CD8-positive, alpha-beta memory T cell (primary cell): ENCODE measurements at regions not wholly inside any gene's neighbourhood (a gene's known extent, or its start where the extent isn't known, plus 50 kb on each side); places are given as distances from the start of the nearest gene placed in this dataset.

ENCODE experiments used
- CTCF ChIA-PET: fragments of 350-600 bp; sonication (Branson Sonifier 250); formaldehyde crosslinking; loops from one replicate; lab custom pipeline; 2021; ENCODE audit warnings: antibody characterized with exemption; lab: Charles Lee
- POLR2A ChIA-PET: fragments of 350-600 bp; sonication (Branson Sonifier 250); formaldehyde crosslinking; loops from one replicate; lab custom pipeline; 2021; ENCODE audit warnings: antibody characterized with exemption; lab: Charles Lee
- DNase-seq, 5 donors: peaks; one replicate each; pipeline versions ENCODE4 v3.0.0 to v3.0.0-alpha.2; 2020 to 2022; ENCODE audit warnings: mixed read lengths in 1 of 5
- H3K27ac ChIP-seq: one replicate; pipeline ENCODE4 v1.7.0; 2013; ENCODE audit warnings: low read depth, mild to moderate bottlenecking, low read length, moderate library complexity
- H3K27me3 ChIP-seq: 2 replicates; pipeline ENCODE4 v1.7.0; 2013; ENCODE audit warnings: low read length, mild to moderate bottlenecking; ENCODE audit not compliant: insufficient read depth, poor library complexity, severe bottlenecking
- H3K36me3 ChIP-seq: 2 replicates; pipeline ENCODE4 v1.7.0; 2013; ENCODE audit warnings: mild to moderate bottlenecking, low read length, moderate library complexity; ENCODE audit not compliant: insufficient read depth
- H3K4me1 ChIP-seq: 2 replicates; pipeline ENCODE4 v1.7.0; 2013; ENCODE audit warnings: mild to moderate bottlenecking, low read length, moderate library complexity; ENCODE audit not compliant: insufficient read depth
- H3K4me3 ChIP-seq: 2 replicates; pipeline ENCODE4 v1.7.0; 2013; ENCODE audit warnings: mild to moderate bottlenecking, low read length
- H3K9me3 ChIP-seq: 2 replicates; pipeline ENCODE4 v1.7.0; 2013; ENCODE audit warnings: mild to moderate bottlenecking, low read length
- H3K27ac Mint-ChIP-seq, 8 donors: one replicate each; pipeline ENCODE4 v1.8.0; 2020 to 2021; ENCODE audit warnings: mixed read lengths in 8 of 8, mild to moderate bottlenecking in 6 of 8, inconsistent platforms in 3 of 8, moderate library complexity in 3 of 8
- H3K27me3 Mint-ChIP-seq, 2 donors: one replicate each; pipeline ENCODE4 v1.8.0; 2020 to 2021; ENCODE audit warnings: mixed read lengths in 2 of 2, mild to moderate bottlenecking in 1 of 2, moderate library complexity in 1 of 2
- H3K36me3 Mint-ChIP-seq, 3 donors: one replicate each; pipeline ENCODE4 v1.8.0; 2020 to 2021; ENCODE audit warnings: mixed read lengths in 3 of 3, inconsistent platforms in 1 of 3, mild to moderate bottlenecking in 1 of 3
- H3K4me1 Mint-ChIP-seq, 3 donors: one replicate each; pipeline ENCODE4 v1.8.0; 2020 to 2021; ENCODE audit warnings: mixed read lengths in 3 of 3, inconsistent platforms in 1 of 3, mild to moderate bottlenecking in 1 of 3
- H3K4me3 Mint-ChIP-seq, 7 donors: one replicate each; pipeline ENCODE4 v1.8.0; 2020 to 2021; ENCODE audit warnings: mixed read lengths in 7 of 7, mild to moderate bottlenecking in 6 of 7, moderate library complexity in 4 of 7, inconsistent platforms in 2 of 7
- H3K9me3 Mint-ChIP-seq, 5 donors: one replicate each; pipeline ENCODE4 v1.8.0; 2020 to 2022; ENCODE audit warnings: mixed read lengths in 5 of 5, mild to moderate bottlenecking in 3 of 5, moderate library complexity in 2 of 5, inconsistent platforms in 1 of 5

GRCh38 chr5:89996890-89997289 lies 412.7 kb downstream of the CETN3 start:
- CTCF ChIA-PET = no interaction called here
- Histone ChIP-seq H3K36me3 (no peaks in the 10 kb centered on the region), H3K27me3 (no peaks in the 10 kb centered on the region), H3K4me1 (no peaks in the 10 kb centered on the region), H3K9me3 (no peaks in the 10 kb centered on the region), H3K4me3 (no peak overlapping the region), H3K27ac (no peak overlapping the region)
- H3K4me3 Mint-ChIP-seq = no peak overlapping the region
- no peaks in the 10 kb centered on the region for H3K4me1 Mint-ChIP-seq
- no peak overlapping the region for H3K27ac Mint-ChIP-seq
- no peak for DNase-seq
- H3K27me3 Mint-ChIP-seq = no peaks in the 10 kb centered on the region
- peaks cover 0 to 9% (median 2%) of the 10 kb centered on the region in 5 donors for H3K9me3 Mint-ChIP-seq
- POLR2A ChIA-PET = no interaction called here
- no peaks in the 10 kb centered on the region for H3K36me3 Mint-ChIP-seq

GRCh38 chr5:89996335-89996734 lies 413.2 kb downstream of the CETN3 start:
- ChIA-PET CTCF (no interaction called here), POLR2A (no interaction called here)
- Mint-ChIP-seq H3K9me3 (peaks cover 0 to 9% (median 3%) of the 10 kb centered on the region in 5 donors), H3K27ac (no peak overlapping the region), H3K27me3 (no peaks in the 10 kb centered on the region), H3K4me3 (no peak overlapping the region), H3K4me1 (no peaks in the 10 kb centered on the region), H3K36me3 (no peaks in the 10 kb centered on the region)
- Histone ChIP-seq H3K4me1 (no peaks in the 10 kb centered on the region), H3K27ac (no peak overlapping the region), H3K27me3 (no peaks in the 10 kb centered on the region), H3K9me3 (no peaks in the 10 kb centered on the region), H3K4me3 (no peak overlapping the region), H3K36me3 (no peaks in the 10 kb centered on the region)
- no peak for DNase-seq

GRCh38 chr5:89994266-89994665 lies 415.3 kb downstream of the CETN3 start:
- Histone ChIP-seq H3K4me3 (no peak overlapping the region), H3K36me3 (no peaks in the 10 kb centered on the region), H3K27ac (no peak overlapping the region), H3K9me3 (no peaks in the 10 kb centered on the region), H3K27me3 (no peaks in the 10 kb centered on the region), H3K4me1 (no peaks in the 10 kb centered on the region)
- Mint-ChIP-seq H3K4me3 (no peak overlapping the region), H3K27me3 (no peaks in the 10 kb centered on the region), H3K9me3 (peaks cover 0 to 6% (median 3%) of the 10 kb centered on the region in 5 donors), H3K36me3 (no peaks in the 10 kb centered on the region), H3K4me1 (no peaks in the 10 kb centered on the region), H3K27ac (no peak overlapping the region)
- POLR2A ChIA-PET = no interaction called here
- CTCF ChIA-PET = no interaction called here
- DNase-seq = no peak

GRCh38 chr5:89992201-89992600 lies 417.4 kb downstream of the CETN3 start:
- POLR2A ChIA-PET = no interaction called here
- no peaks in the 10 kb centered on the region for H3K27me3 ChIP-seq
- H3K27me3 Mint-ChIP-seq = no peaks in the 10 kb centered on the region
- H3K4me3 ChIP-seq = no peak overlapping the region
- no peaks in the 10 kb centered on the region for H3K4me1 Mint-ChIP-seq
- CTCF ChIA-PET = no interaction called here
- no peaks in the 10 kb centered on the region for H3K36me3 ChIP-seq
- no peaks in the 10 kb centered on the region for H3K4me1 ChIP-seq
- DNase-seq = no peak
- H3K36me3 Mint-ChIP-seq = no peaks in the 10 kb centered on the region
- no peak overlapping the region for H3K27ac ChIP-seq
- no peak overlapping the region for H3K4me3 Mint-ChIP-seq
- H3K9me3 Mint-ChIP-seq = peaks cover 2 to 6% (median 3%) of the 10 kb centered on the region in 5 donors
- no peak overlapping the region for H3K27ac Mint-ChIP-seq
- no peaks in the 10 kb centered on the region for H3K9me3 ChIP-seq

- H3K27ac Mint-ChIP-seq = no peak overlapping the region
- POLR2A ChIA-PET = no interaction called here
- CTCF ChIA-PET = no interaction called here
These were observed 418.0 kb downstream of the CETN3 start for GRCh38 chr5:89991592-89991991.

GRCh38 chr5:89989776-89990175 lies 419.8 kb downstream of the CETN3 start:
- no peaks in the 10 kb centered on the region for H3K27me3 Mint-ChIP-seq
- no peak overlapping the region for H3K4me3 Mint-ChIP-seq
- CTCF ChIA-PET = no interaction called here
- Histone ChIP-seq H3K27ac (no peak overlapping the region), H3K4me1 (no peaks in the 10 kb centered on the region), H3K9me3 (no peaks in the 10 kb centered on the region), H3K27me3 (no peaks in the 10 kb centered on the region), H3K4me3 (no peak overlapping the region), H3K36me3 (no peaks in the 10 kb centered on the region)
- peaks cover 0 to 6% (median 3%) of the 10 kb centered on the region in 5 donors for H3K9me3 Mint-ChIP-seq
- POLR2A ChIA-PET = no interaction called here
- no peaks in the 10 kb centered on the region for H3K36me3 Mint-ChIP-seq
- no peak for DNase-seq
- H3K4me1 Mint-ChIP-seq = no peaks in the 10 kb centered on the region
- H3K27ac Mint-ChIP-seq = no peak overlapping the region

More at GRCh38 chr5:89991592-89991991, 418.0 kb downstream of the CETN3 start:
- no peaks in the 10 kb centered on the region for H3K36me3 Mint-ChIP-seq
- no peak for DNase-seq
- H3K9me3 Mint-ChIP-seq = peaks cover 2 to 6% (median 4%) of the 10 kb centered on the region in 5 donors
- H3K27me3 Mint-ChIP-seq = no peaks in the 10 kb centered on the region
- Histone ChIP-seq H3K9me3 (no peaks in the 10 kb centered on the region), H3K27ac (no peak overlapping the region), H3K4me3 (no peak overlapping the region), H3K4me1 (no peaks in the 10 kb centered on the region), H3K27me3 (no peaks in the 10 kb centered on the region), H3K36me3 (no peaks in the 10 kb centered on the region)
- H3K4me1 Mint-ChIP-seq = no peaks in the 10 kb centered on the region
- no peak overlapping the region for H3K4me3 Mint-ChIP-seq

- no peak overlapping the region for H3K4me3 ChIP-seq
- no peaks in the 10 kb centered on the region for H3K27me3 ChIP-seq
- H3K4me1 Mint-ChIP-seq = no peaks in the 10 kb centered on the region
- no peak overlapping the region for H3K27ac ChIP-seq
- ChIA-PET POLR2A (no interaction called here), CTCF (no interaction called here)
- H3K9me3 Mint-ChIP-seq = peaks cover 0 to 4% (median 3%) of the 10 kb centered on the region in 5 donors
- H3K27me3 Mint-ChIP-seq = no peaks in the 10 kb centered on the region
- H3K36me3 Mint-ChIP-seq = no peaks in the 10 kb centered on the region
- H3K27ac Mint-ChIP-seq = no peak overlapping the region
- H3K4me3 Mint-ChIP-seq = no peak overlapping the region
- H3K4me1 ChIP-seq = no peaks in the 10 kb centered on the region
- H3K36me3 ChIP-seq = no peaks in the 10 kb centered on the region
- DNase-seq = no peak
- no peaks in the 10 kb centered on the region for H3K9me3 ChIP-seq
These were observed 420.4 kb downstream of the CETN3 start for GRCh38 chr5:89988998-89989655.

GRCh38 chr5:89988129-89988810 lies 421.3 kb downstream of the CETN3 start:
- Mint-ChIP-seq H3K27me3 (no peaks in the 10 kb centered on the region), H3K4me1 (no peaks in the 10 kb centered on the region), H3K36me3 (no peaks in the 10 kb centered on the region), H3K9me3 (peaks cover 0 to 4% (median 3%) of the 10 kb centered on the region in 5 donors), H3K27ac (no peak overlapping the region), H3K4me3 (no peak overlapping the region)
- H3K9me3 ChIP-seq = no peaks in the 10 kb centered on the region
- no peak for DNase-seq
- no peaks in the 10 kb centered on the region for H3K4me1 ChIP-seq
- no peaks in the 10 kb centered on the region for H3K36me3 ChIP-seq
- POLR2A ChIA-PET = no interaction called here
- no peak overlapping the region for H3K4me3 ChIP-seq
- CTCF ChIA-PET = no interaction called here
- no peak overlapping the region for H3K27ac ChIP-seq
- H3K27me3 ChIP-seq = no peaks in the 10 kb centered on the region
